SU-DHL-6 (cell line): ENCODE measurements at regions not wholly inside any gene's neighbourhood (a gene's known extent, or its start where the extent isn't known, plus 50 kb on each side); places are given as distances from the start of the nearest gene placed in this dataset.

Experiments
- EZH2phosphoT487 ChIP-seq: fragments of 200-600 bp; sonication (generic), shearing (Covaris generic); conservative IDR thresholded peaks from 2 replicates; pipeline ENCODE4 v1.6.1; 2018; ENCODE audit warnings: mild to moderate bottlenecking, antibody characterized with exemption, low read length, moderate library complexity, mixed read lengths
- TF ChIP-seq, protein P1 (sequence below): fragments of 200-600 bp; sonication (generic); IDR thresholded peaks from one replicate; pipeline ENCODE4 v1.5.1; 2017; ENCODE audit warnings: antibody characterized with exemption, mild to moderate bottlenecking, low read length, moderate library complexity; ENCODE audit not compliant: insufficient read depth, poor library complexity, severe bottlenecking

DNA sequence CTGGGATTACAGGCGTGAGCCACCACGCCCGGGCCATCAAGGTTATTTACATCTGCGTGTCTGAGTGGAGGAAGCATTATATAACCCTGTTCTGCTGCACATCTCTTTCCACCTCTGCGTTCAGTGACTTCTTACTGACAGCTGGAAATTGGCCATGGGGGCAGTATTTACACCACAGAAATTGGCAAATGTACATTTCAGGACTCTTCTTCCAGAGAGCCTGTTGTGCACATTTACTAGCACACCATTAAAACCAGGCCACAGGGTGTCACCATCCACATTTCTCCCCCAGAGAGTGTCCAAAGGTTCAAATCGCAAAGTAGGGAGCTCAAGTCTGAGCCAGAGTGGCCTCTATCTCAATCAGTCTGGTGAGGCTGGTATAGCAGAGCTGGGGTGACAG lies 62.9 kb upstream of the SNX9 start:
- TF ChIP-seq, protein P1, sequence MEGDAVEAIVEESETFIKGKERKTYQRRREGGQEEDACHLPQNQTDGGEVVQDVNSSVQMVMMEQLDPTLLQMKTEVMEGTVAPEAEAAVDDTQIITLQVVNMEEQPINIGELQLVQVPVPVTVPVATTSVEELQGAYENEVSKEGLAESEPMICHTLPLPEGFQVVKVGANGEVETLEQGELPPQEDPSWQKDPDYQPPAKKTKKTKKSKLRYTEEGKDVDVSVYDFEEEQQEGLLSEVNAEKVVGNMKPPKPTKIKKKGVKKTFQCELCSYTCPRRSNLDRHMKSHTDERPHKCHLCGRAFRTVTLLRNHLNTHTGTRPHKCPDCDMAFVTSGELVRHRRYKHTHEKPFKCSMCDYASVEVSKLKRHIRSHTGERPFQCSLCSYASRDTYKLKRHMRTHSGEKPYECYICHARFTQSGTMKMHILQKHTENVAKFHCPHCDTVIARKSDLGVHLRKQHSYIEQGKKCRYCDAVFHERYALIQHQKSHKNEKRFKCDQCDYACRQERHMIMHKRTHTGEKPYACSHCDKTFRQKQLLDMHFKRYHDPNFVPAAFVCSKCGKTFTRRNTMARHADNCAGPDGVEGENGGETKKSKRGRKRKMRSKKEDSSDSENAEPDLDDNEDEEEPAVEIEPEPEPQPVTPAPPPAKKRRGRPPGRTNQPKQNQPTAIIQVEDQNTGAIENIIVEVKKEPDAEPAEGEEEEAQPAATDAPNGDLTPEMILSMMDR = no peak
- no peak for TF ChIP-seq EZH2phosphoT487
